OCI-LY7 (cell line): ENCODE measurements at regions not wholly inside any gene's neighbourhood (a gene's known extent, or its start where the extent isn't known, plus 50 kb on each side); places are given as distances from the start of the nearest gene placed in this dataset.

ENCODE experiments used
- BruUV-seq: library from RNA; stranded (reverse); fragments of 400-500 nt; replicated peaks from 2 replicates; lab custom pipeline; 2021; lab: Mats Ljungman, UMichigan
- CTCF ChIA-PET: fragments of 300-600 bp; sonication (Branson Sonifier 250); formaldehyde crosslinking; loops from one replicate; lab custom pipeline; 2022; ENCODE audit warnings: antibody characterized with exemption; ENCODE audit not compliant: unreplicated experiment; lab: Charles Lee
- POLR2A ChIA-PET: fragments of 300-600 bp; sonication (Branson Sonifier 250); formaldehyde crosslinking; loops from one replicate; lab custom pipeline; 2022; ENCODE audit warnings: antibody characterized with exemption; lab: Charles Lee
- DNase-seq: peaks from one replicate; pipeline ENCODE4 v3.0.0-alpha.2; 2015; ENCODE audit warnings: low spot score
- H2AFZ ChIP-seq: fragments of 200-600 bp; sonication (generic), shearing (Covaris generic); 2 replicates; pipeline ENCODE4 v1.6.1; 2014; ENCODE audit warnings: mild to moderate bottlenecking, antibody characterized with exemption, low read length, moderate library complexity
- H3K27ac ChIP-seq: fragments of 200-600 bp; sonication (generic); 2 replicates; pipeline ENCODE4 v1.5.1; 2014; ENCODE audit warnings: mixed run types, low read depth, mild to moderate bottlenecking, moderate library complexity, low read length, inconsistent platforms; ENCODE audit not compliant: poor library complexity, severe bottlenecking
- H3K36me3 ChIP-seq: fragments of 200-600 bp; sonication (generic); 2 replicates; pipeline ENCODE4 v1.6.1; 2014; ENCODE audit warnings: mild to moderate bottlenecking, antibody characterized with exemption, low read length, moderate library complexity, mixed read lengths; ENCODE audit not compliant: insufficient read depth
- H3K4me1 ChIP-seq: fragments of 200-600 bp; sonication (generic); 2 replicates; pipeline ENCODE4 v1.5.1; 2014; ENCODE audit warnings: mild to moderate bottlenecking, low read length; ENCODE audit not compliant: insufficient read depth, poor library complexity, severe bottlenecking
- H3K4me2 ChIP-seq: fragments of 200-600 bp; sonication (generic); 2 replicates; pipeline ENCODE4 v1.6.1; 2014; ENCODE audit warnings: mild to moderate bottlenecking, low read length
- H3K4me3 ChIP-seq: fragments of 200-600 bp; sonication (generic); 2 replicates; pipeline ENCODE4 v1.5.1; 2014; ENCODE audit warnings: mild to moderate bottlenecking, low read depth, low read length; ENCODE audit not compliant: poor library complexity, severe bottlenecking
- H3K79me2 ChIP-seq: fragments of 200-600 bp; sonication (generic); 2 replicates; pipeline ENCODE4 v1.6.1; 2016; ENCODE audit warnings: low read depth, mild to moderate bottlenecking, low read length, moderate library complexity, mixed read lengths; ENCODE audit not compliant: insufficient read depth
- H3K9me2 ChIP-seq: fragments of 200-600 bp; sonication (generic); 2 replicates; pipeline ENCODE4 v1.6.1; 2016; ENCODE audit warnings: mild to moderate bottlenecking, low read length, mixed read lengths; ENCODE audit not compliant: insufficient read depth
- H3K9me3 ChIP-seq: fragments of 200-600 bp; sonication (generic); 2 replicates; pipeline ENCODE4 v1.6.1; 2014; ENCODE audit warnings: mild to moderate bottlenecking, mixed run types, low read length, mixed read lengths
- H4K20me1 ChIP-seq: fragments of 200-600 bp; sonication (generic); 2 replicates; pipeline ENCODE4 v1.6.1; 2014; ENCODE audit warnings: mild to moderate bottlenecking, antibody characterized with exemption, low read length, moderate library complexity, mixed read lengths; ENCODE audit not compliant: insufficient read depth
- EZH2phosphoT487 ChIP-seq: fragments of 200-600 bp; sonication (generic); IDR thresholded peaks from 2 replicates; pipeline ENCODE4 v1.6.1; 2018; ENCODE audit warnings: low read depth, borderline replicate concordance, mild to moderate bottlenecking, mixed run types, antibody characterized with exemption, low read length, moderate library complexity, mixed read lengths
- intact Hi-C: fragments of 100-400 bp; cut with micrococcal nuclease; formaldehyde crosslinking; loops from one replicate; pipeline ENCODE4 v1.10.0; 2022; ENCODE audit not compliant: unreplicated experiment
- TF ChIP-seq, protein P1 (sequence below): fragments of 200-600 bp; sonication (generic); conservative IDR thresholded peaks from 2 replicates; pipeline ENCODE4 v1.5.1; 2014; ENCODE audit warnings: mild to moderate bottlenecking, antibody characterized with exemption, low read length, moderate library complexity, mixed read lengths

DNA sequence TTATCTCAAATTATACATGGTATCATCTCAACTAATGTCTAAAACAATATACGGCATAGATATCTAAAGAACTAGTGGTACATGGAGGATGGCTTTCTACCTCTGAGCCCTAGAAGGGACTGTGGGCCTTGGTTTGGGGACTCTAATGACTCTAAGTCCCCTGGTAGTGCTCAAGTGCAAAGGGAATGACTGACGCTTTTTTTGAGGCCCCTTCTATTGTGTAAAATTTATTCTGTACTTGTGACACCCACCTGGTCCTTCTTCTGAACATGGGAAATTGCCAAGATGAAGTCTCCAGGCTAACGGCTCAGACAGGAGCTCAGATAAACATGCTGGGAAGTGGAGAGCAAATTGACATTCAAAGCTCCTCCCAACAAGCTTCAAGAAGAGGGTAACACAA is 53.4 kb upstream of the IGLL5 start:
- no peak for TF ChIP-seq EZH2phosphoT487
- TF ChIP-seq, protein P1, sequence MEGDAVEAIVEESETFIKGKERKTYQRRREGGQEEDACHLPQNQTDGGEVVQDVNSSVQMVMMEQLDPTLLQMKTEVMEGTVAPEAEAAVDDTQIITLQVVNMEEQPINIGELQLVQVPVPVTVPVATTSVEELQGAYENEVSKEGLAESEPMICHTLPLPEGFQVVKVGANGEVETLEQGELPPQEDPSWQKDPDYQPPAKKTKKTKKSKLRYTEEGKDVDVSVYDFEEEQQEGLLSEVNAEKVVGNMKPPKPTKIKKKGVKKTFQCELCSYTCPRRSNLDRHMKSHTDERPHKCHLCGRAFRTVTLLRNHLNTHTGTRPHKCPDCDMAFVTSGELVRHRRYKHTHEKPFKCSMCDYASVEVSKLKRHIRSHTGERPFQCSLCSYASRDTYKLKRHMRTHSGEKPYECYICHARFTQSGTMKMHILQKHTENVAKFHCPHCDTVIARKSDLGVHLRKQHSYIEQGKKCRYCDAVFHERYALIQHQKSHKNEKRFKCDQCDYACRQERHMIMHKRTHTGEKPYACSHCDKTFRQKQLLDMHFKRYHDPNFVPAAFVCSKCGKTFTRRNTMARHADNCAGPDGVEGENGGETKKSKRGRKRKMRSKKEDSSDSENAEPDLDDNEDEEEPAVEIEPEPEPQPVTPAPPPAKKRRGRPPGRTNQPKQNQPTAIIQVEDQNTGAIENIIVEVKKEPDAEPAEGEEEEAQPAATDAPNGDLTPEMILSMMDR: no peak
- Histone ChIP-seq H3K9me2 (no peaks in the 10 kb centered on the region), H3K79me2 (no peaks in the 10 kb centered on the region), H3K4me3 (no peak overlapping the region), H3K36me3 (no peaks in the 10 kb centered on the region), H4K20me1 (no peaks in the 10 kb centered on the region), H3K27ac (no peak overlapping the region), H2AFZ (no peak overlapping the region), H3K9me3 (peaks cover 16% of the 10 kb centered on the region), H3K4me1 (peaks cover 13% of the 10 kb centered on the region), H3K4me2 (no peak overlapping the region)
- BruUV-seq: no TSS peak
- intact Hi-C loops: no loop called here
- no peak for DNase-seq
- ChIA-PET CTCF (no interaction called here), POLR2A (interaction anchor here (0.5 kb wide), 1 partner anchor 9 kb away, joined by 5 read pairs; no protein-coding TSS in a partner anchor)

DNA sequence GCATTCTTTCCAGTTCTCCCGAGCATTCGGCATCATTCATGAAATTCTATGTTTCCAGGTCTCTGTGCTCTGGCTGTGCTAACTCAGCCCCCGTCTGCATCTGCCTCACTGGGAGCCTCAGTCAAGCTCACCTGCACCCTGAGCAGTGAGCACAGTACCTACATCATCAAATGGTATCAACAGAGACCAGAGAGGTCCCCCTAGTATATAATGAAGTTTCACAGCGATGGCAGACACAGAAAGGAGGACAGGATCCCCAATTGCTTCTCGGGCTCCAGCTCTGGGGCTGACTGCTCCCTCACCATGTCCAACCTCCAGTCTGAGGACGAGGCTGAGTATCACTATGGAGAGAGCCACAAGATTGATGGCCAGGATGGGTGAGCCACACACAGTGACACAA is 52.8 kb upstream of the IGLL5 start:
- TF ChIP-seq EZH2phosphoT487: no peak
- TF ChIP-seq, protein P1: no peak
- intact Hi-C loops: no loop called here
- POLR2A ChIA-PET: no interaction called here
- Histone ChIP-seq H3K4me3 (no peak overlapping the region), H3K79me2 (no peaks in the 10 kb centered on the region), H3K4me1 (peaks cover 13% of the 10 kb centered on the region), H3K9me3 (peaks cover 16% of the 10 kb centered on the region), H3K27ac (no peak overlapping the region), H3K9me2 (no peaks in the 10 kb centered on the region), H3K4me2 (no peak overlapping the region), H3K36me3 (no peaks in the 10 kb centered on the region), H4K20me1 (no peaks in the 10 kb centered on the region), H2AFZ (no peak overlapping the region)
- no TSS peak for BruUV-seq
- no peak for DNase-seq
- CTCF ChIA-PET: no interaction called here

DNA sequence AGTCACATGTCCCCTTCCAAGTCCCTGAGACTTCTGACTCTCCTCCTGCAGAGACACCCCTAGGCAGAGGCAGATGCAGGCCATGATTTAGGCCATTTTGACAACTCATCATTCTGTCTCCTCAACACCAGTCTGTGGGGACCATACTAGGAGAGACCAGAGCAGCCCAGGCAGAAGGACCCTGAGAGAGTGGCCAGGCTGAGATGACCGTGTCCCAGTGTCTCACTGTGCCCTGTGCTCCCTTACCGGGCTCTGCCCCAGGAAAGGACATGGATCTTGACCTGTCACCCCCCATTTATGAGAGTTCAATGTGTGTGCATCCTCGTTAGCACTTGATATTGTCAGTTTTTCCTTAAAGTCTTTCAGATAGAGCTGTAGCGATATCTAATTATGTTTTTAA is 52.4 kb upstream of the IGLL5 start:
- no peaks in the 10 kb centered on the region for H3K36me3 ChIP-seq
- TF ChIP-seq, protein P1: no peak
- no peak for TF ChIP-seq EZH2phosphoT487
- intact Hi-C loops: no loop called here
- ChIA-PET POLR2A (no interaction called here), CTCF (no interaction called here)
- H3K4me3 ChIP-seq: no peak overlapping the region
- DNase-seq: no peak
- no peak overlapping the region for H3K27ac ChIP-seq
- no peaks in the 10 kb centered on the region for H3K9me2 ChIP-seq
- no TSS peak for BruUV-seq
- no peaks in the 10 kb centered on the region for H4K20me1 ChIP-seq
- H3K9me3 ChIP-seq: peaks cover 16% of the 10 kb centered on the region
- H3K4me1 ChIP-seq: peaks cover 14% of the 10 kb centered on the region
- H3K79me2 ChIP-seq: no peaks in the 10 kb centered on the region
- no peak overlapping the region for H3K4me2 ChIP-seq
- no peak overlapping the region for H2AFZ ChIP-seq
